ENCODE measurements at regions not wholly inside any gene's neighbourhood (a gene's known extent, or its start where the extent isn't known, plus 50 kb on each side); places are given as distances from the start of the nearest gene placed in this dataset.

GRCh38 chr5:86124333-86124732 is 493.4 kb upstream of the COX7C start (continued):
- TF ChIP-seq CTCF (IDR thresholded peaks at IDR 0.05; ENCODE audit: control extremely low read depth in 1 of 3, insufficient read depth in 1 of 3, low read depth in 1 of 3, low read length in 3 of 3): no peak
- TF ChIP-seq ATF2 (IDR thresholded peaks at IDR 0.05; ENCODE audit: low read length): no peak
- no peak for TF ChIP-seq SAP30 (IDR thresholded peaks at IDR 0.05; ENCODE audit: insufficient read depth, insufficient replicate concordance, low read length)
- TF ChIP-seq SP1 (IDR thresholded peaks at IDR 0.05; ENCODE audit: low read depth, low read length): no peak

Data from H1 (cell line).